ENCODE measurements at regions not wholly inside any gene's neighbourhood (a gene's known extent, or its start where the extent isn't known, plus 50 kb on each side); places are given as distances from the start of the nearest gene placed in this dataset.
"Not testable (repeated sequence)": the region's sequence is repeated elsewhere in the genome, so short reads cannot be mapped to it uniquely, and the experiment has no call there.

- DNase-seq (ENCODE audit: low read depth), result no peak
These were observed 73.8 kb upstream of the MORC3 start for GRCh38 chr21:36246080-36246631.

DNA sequence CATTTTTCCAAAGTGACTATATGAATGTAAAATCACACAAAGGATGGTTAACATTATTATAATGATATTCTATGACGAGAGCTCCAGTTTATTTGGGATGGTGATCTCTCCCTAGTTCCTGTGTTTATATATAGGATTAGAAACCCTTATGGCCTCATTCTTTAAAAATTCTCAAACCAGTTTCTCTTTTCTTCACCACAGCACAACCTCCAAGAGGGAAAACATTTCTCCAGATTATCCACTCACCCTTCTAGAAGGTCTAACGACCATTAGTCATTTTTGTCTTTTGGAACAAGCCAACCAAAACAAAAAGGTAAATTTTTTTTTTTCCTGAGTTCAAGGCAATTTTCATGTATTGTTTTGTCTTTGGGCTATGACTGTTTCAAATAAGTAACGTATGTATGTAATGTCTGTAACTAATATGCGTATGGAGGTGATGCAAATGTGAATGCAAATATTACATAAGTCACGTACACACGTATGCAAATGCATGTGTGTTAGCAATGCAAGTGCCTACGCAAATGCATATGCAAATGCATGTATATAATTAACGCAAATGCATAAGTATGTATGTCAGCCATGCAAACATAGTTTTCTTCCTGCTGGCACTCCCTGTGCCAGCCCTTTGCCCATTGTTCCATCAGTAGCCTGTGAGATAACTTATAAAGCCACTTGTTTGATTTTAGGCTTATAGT, 72.5 kb upstream of the MORC3 start:
- DNase-seq (ENCODE audit: low read depth), result no peak

- DNase-seq (ENCODE audit: low read depth), result no peak
These were observed 70.2 kb upstream of the MORC3 start for GRCh38 chr21:36249576-36250422.

- DNase-seq (ENCODE audit: low read depth), result no peak
These were observed 69.4 kb upstream of the MORC3 start for GRCh38 chr21:36250423-36251075.

DNA sequence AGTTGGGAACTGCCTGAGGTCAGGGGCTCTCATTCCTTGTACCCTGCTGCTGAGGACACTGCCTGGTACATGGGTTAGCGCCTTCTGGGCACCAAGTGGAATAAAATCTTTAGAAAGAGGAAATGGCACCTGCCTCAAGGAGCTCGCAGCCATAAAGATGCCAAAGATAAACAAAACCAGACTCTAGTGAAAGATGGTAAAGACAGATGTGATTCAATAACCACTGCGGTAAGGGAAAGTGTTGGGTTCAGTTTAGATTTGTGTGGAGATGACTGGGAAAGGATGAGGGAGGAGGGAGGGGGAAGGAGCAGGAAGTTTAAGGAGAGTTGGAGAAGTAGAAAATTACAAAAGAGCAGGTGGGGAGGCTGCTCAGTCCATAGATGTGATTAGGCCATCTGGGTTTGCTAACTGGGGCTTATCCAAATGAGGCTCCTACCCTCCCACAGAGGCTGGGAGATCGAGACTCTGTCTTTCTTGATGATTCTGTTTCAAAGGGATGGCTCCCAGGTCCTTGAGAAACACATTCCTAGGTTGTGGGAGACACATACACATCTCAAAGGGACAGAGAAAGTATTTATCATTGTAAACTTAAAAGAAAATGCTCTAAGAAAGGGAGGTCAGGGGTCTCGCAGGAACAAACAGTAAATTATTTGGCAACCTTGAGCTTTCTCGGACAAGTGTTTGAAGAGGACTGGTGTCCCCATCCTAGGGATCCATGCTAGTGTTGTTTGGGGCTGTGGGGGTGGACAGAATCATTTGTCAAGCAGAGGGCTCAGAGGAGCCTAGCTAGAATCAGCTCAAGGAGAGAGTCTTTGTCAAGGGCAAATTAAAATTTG, 65.7 kb upstream of the MORC3 start:
- DNase-seq (ENCODE audit: low read depth), result no peak

DNA sequence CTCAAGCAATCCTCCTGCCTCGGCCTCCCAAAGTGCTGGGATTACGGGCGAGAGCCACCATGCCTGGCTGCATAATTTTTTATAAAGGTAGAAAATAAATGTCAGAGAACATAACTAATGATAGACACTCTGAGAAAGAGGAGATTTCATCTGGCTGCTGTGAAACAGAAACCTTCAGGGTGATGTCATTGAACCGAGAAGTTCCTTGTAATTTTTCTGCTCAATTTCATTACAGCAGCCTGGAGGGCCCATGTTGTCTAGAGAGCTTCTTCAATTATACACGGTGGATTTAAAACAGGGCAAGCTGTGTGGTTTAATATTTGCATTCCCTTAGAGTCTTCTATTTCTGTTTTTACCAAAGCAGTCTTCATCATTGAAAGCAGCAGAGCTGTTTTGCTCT, 64.3 kb upstream of the MORC3 start:
- no peak for DNase-seq (ENCODE audit: low read depth)

GRCh38 chr21:36257657-36258056, 62.3 kb upstream of the MORC3 start:
- no peak for DNase-seq (ENCODE audit: low read depth)

DNA sequence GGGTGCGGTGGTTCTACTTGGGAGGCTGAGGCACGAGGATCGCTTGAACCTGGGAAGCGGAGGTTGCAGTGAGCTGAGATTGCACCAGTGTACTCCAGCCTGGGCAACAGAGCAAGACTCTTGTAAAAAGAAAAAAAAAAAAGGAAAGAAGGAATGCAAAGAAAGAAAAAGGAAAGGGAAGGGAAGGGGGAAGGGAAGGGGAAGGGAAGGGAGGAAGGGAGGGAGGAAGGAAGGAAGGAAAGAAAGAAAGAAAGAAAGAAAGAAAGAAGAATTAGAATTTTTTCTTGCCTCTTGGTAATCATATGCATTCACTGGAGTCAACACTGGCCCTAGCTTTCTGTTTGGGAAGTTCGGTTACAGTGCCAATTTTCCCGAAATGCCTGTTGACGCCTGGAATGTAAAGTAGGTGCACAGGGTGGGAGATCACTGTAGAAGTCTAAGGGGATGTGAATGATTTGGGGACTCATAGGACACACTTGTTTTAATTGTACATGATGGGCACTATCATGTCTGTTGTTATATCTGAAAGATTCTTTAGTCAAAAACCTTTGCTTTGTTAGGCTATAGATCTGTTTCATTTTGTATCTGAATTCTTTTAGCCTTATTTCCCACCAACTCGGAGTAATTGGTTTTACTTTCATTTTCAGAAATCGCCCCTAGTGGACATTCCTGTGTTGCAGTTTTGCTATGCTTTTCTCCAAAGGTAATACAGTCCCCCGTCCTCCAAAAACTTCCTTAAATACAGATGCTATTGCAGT, 59.8 kb upstream of the MORC3 start:
- peak; percentile 83 for DNase-seq (ENCODE audit: low read depth)

DNA sequence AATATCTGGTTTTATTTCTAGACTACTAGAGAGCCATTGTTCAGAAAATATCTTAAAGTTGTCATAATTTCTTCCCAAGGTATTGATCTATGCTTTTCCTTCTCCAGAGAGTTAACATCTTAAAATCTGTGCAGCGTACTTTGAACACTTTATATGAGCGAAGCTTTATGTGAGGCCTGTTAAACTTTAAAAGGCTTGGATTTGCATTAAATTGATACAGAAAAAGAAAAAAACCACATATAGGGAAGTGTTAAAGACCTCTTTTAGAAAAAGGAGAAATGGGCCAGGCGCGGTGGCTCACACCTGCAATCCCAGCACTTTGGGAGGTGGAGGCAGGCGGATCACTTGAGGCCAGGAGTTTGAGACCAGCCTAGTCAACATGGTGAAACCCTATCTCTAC, 59.2 kb upstream of the MORC3 start:
- no peak for DNase-seq (ENCODE audit: low read depth)

GRCh38 chr21:36261459-36261858, 58.5 kb upstream of the MORC3 start:
- DNase-seq (ENCODE audit: low read depth), result no peak

GRCh38 chr21:36263797-36264196, 56.2 kb upstream of the MORC3 start:
- no peak for DNase-seq (ENCODE audit: low read depth)

DNA sequence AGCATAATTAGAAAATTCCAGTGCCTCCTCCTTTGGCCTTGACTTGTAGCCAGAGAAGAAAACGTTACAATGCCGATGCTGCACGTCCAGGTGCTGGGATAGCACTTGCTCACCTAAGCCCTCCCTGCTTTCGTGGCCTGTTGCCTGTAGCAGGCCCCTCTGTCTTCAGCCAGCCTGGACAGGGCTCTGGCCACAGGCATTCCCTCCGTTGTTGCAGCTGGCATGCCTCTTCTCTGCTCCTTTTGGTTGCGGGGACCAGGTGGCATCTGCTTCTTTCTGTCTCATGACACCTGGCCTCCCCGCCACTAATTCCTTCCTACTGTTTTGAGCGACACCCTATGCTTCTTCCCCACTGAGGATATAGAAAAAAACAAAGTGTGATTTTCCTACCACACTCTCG, 54.6 kb upstream of the MORC3 start:
- DNase-seq (ENCODE audit: low read depth), result no peak

- not testable (repeated sequence) for DNase-seq (ENCODE audit: low read depth)
These were observed 52.2 kb upstream of the MORC3 start for GRCh38 chr21:36267828-36268227.

DNA sequence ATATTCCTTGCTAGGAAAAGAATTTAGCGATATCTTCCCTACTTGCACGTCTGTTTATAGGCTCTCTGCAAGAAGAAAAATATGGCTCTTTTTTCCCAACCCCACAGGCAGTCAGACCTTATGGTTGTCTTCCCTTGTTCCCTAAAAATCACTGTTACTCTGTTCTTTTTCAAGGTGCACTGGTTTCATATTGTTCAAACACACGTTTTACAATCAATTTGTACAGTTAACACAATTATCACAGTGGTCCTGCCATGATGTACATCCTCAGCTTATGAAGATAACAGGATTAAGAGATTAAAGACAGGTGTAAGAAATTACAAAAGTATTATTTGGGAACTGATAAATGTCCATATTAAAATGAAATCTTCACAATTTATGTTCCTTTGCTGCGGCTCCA, 51.7 kb upstream of the MORC3 start:
- not testable (repeated sequence) for DNase-seq (ENCODE audit: low read depth)
